ENCODE measurements at regions not wholly inside any gene's neighbourhood (a gene's known extent, or its start where the extent isn't known, plus 50 kb on each side); places are given as distances from the start of the nearest gene placed in this dataset.

DNA sequence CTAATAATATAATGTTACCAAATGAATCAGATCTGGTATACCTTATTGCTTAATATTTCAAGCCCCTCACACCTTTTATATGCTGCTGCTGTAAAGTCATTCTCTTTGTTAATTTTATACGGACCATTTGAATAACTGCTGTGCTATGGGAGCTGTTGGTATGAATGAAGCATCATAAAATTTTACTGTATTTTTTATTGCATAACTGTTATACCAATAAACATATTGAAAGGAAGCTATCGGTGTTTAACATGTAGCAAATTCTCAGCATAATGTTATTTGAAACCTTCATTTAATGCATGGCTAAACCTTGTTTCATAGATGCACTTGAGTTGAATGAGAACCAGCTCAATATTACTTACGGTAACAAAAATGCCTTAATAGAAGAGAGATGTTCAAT, 1040.3 kb downstream of the SOCS6 start:
- TF ChIP-seq, protein P1, sequence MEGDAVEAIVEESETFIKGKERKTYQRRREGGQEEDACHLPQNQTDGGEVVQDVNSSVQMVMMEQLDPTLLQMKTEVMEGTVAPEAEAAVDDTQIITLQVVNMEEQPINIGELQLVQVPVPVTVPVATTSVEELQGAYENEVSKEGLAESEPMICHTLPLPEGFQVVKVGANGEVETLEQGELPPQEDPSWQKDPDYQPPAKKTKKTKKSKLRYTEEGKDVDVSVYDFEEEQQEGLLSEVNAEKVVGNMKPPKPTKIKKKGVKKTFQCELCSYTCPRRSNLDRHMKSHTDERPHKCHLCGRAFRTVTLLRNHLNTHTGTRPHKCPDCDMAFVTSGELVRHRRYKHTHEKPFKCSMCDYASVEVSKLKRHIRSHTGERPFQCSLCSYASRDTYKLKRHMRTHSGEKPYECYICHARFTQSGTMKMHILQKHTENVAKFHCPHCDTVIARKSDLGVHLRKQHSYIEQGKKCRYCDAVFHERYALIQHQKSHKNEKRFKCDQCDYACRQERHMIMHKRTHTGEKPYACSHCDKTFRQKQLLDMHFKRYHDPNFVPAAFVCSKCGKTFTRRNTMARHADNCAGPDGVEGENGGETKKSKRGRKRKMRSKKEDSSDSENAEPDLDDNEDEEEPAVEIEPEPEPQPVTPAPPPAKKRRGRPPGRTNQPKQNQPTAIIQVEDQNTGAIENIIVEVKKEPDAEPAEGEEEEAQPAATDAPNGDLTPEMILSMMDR (optimal IDR thresholded peaks at IDR 0.05 in 1 of 3, IDR thresholded peaks at IDR 0.05 in 1 of 3, conservative IDR thresholded peaks at IDR 0.05 in 1 of 3; ENCODE audit: extremely low read depth in 1 of 3, insufficient read depth in 2 of 3, low read length in 3 of 3), result no peak
- no peak for TF ChIP-seq EZH2 (IDR thresholded peaks at IDR 0.05; ENCODE audit: low read length)
